Activated naive CD8-positive, alpha-beta T cell treated with anti-CD3 and anti-CD28 coated beads, Interleukin-2, amount 50 U/mL, for 24 hours (primary cell): ENCODE measurements at regions not wholly inside any gene's neighbourhood (a gene's known extent, or its start where the extent isn't known, plus 50 kb on each side); places are given as distances from the start of the nearest gene placed in this dataset.
A peak's percentile ranks its signal among the peaks of the same experiment; 100 is the strongest.

Source experiments
- ATAC-seq: fragments of 150-1000 bp; cut with Tn5 transposase; one replicate; pipeline ENCODE4 v1.10.0; 2021
- DNase-seq: peaks from one replicate; pipeline ENCODE4 v3.0.0; 2021
- H3K27ac Mint-ChIP-seq: one replicate; pipeline ENCODE4 v1.8.0; 2021; ENCODE audit warnings: mild to moderate bottlenecking, mixed read lengths
- H3K27me3 Mint-ChIP-seq: one replicate; pipeline ENCODE4 v1.8.0; 2021; ENCODE audit warnings: mixed read lengths
- H3K36me3 Mint-ChIP-seq: one replicate; pipeline ENCODE4 v1.8.0; 2021; ENCODE audit warnings: low read depth, mixed read lengths
- H3K4me1 Mint-ChIP-seq: one replicate; pipeline ENCODE4 v1.8.0; 2021; ENCODE audit warnings: mixed read lengths
- H3K4me3 Mint-ChIP-seq: one replicate; pipeline ENCODE4 v1.8.0; 2021; ENCODE audit warnings: mild to moderate bottlenecking, moderate library complexity, mixed read lengths
- H3K9me3 Mint-ChIP-seq: one replicate; pipeline ENCODE4 v1.8.0; 2021; ENCODE audit warnings: mixed read lengths

- DNase-seq (no peak), ATAC-seq (peak; percentile 83)
- H3K9me3 Mint-ChIP-seq: no peaks in the 10 kb centered on the region
- H3K4me3 Mint-ChIP-seq: peak overlapping the region; percentile 42
- peak overlapping the region; percentile 61 for H3K27ac Mint-ChIP-seq
- H3K27me3 Mint-ChIP-seq: no peaks in the 10 kb centered on the region
- H3K36me3 Mint-ChIP-seq: no peaks in the 10 kb centered on the region
- H3K4me1 Mint-ChIP-seq: peaks cover 21% of the 10 kb centered on the region
Measured at GRCh38 chr2:195486987-195487644, 169.9 kb upstream of the SLC39A10 start.

- Mint-ChIP-seq H3K36me3 (no peaks in the 10 kb centered on the region), H3K27me3 (no peaks in the 10 kb centered on the region), H3K27ac (no peak overlapping the region), H3K4me3 (no peak overlapping the region), H3K4me1 (peaks cover 21% of the 10 kb centered on the region), H3K9me3 (no peaks in the 10 kb centered on the region)
- ATAC-seq: peak; percentile 68
- no peak for DNase-seq
Measured at GRCh38 chr2:195486520-195486919, 170.5 kb upstream of the SLC39A10 start.

- ATAC-seq (no peak), DNase-seq (no peak)
- no peaks in the 10 kb centered on the region for H3K27me3 Mint-ChIP-seq
- peaks cover 24% of the 10 kb centered on the region for H3K4me1 Mint-ChIP-seq
- peaks cover 11% of the 10 kb centered on the region for H3K9me3 Mint-ChIP-seq
- no peaks in the 10 kb centered on the region for H3K36me3 Mint-ChIP-seq
- H3K27ac Mint-ChIP-seq: no peak overlapping the region
- H3K4me3 Mint-ChIP-seq: no peak overlapping the region
Measured at GRCh38 chr2:195482010-195482409, 175.0 kb upstream of the SLC39A10 start.

GRCh38 chr2:195480121-195480520 lies 176.9 kb upstream of the SLC39A10 start:
- no peak for ATAC-seq
- Mint-ChIP-seq H3K27ac (no peak overlapping the region), H3K36me3 (no peaks in the 10 kb centered on the region), H3K9me3 (peaks cover 11% of the 10 kb centered on the region), H3K4me1 (peaks cover 13% of the 10 kb centered on the region), H3K4me3 (no peak overlapping the region), H3K27me3 (no peaks in the 10 kb centered on the region)
- DNase-seq: no peak

- no peaks in the 10 kb centered on the region for H3K27me3 Mint-ChIP-seq
- DNase-seq: no peak
Measured at GRCh38 chr2:195479407-195479806, 177.6 kb upstream of the SLC39A10 start.

GRCh38 chr2:195477996-195478382 lies 179.0 kb upstream of the SLC39A10 start:
- H3K9me3 Mint-ChIP-seq: peaks cover 11% of the 10 kb centered on the region
- H3K4me1 Mint-ChIP-seq: peaks cover 16% of the 10 kb centered on the region
- H3K27ac Mint-ChIP-seq: no peak overlapping the region
- no peaks in the 10 kb centered on the region for H3K36me3 Mint-ChIP-seq
- H3K27me3 Mint-ChIP-seq: no peaks in the 10 kb centered on the region
- H3K4me3 Mint-ChIP-seq: no peak overlapping the region
- DNase-seq: no peak
- no peak for ATAC-seq

More at GRCh38 chr2:195479407-195479806, 177.6 kb upstream of the SLC39A10 start:
- Mint-ChIP-seq H3K27ac (no peak overlapping the region), H3K4me3 (no peak overlapping the region), H3K9me3 (peaks cover 11% of the 10 kb centered on the region), H3K4me1 (peaks cover 13% of the 10 kb centered on the region), H3K36me3 (no peaks in the 10 kb centered on the region)
- ATAC-seq: no peak

- peak; percentile 71 for ATAC-seq
- Mint-ChIP-seq H3K9me3 (peaks cover 11% of the 10 kb centered on the region), H3K4me1 (peaks cover 16% of the 10 kb centered on the region), H3K36me3 (no peaks in the 10 kb centered on the region), H3K4me3 (no peak overlapping the region), H3K27me3 (no peaks in the 10 kb centered on the region), H3K27ac (no peak overlapping the region)
- no peak for DNase-seq
Measured at GRCh38 chr2:195477248-195477995, 179.6 kb upstream of the SLC39A10 start.

GRCh38 chr2:195475336-195475735 lies 181.7 kb upstream of the SLC39A10 start:
- DNase-seq (no peak), ATAC-seq (no peak)
- Mint-ChIP-seq H3K36me3 (no peaks in the 10 kb centered on the region), H3K4me3 (no peak overlapping the region), H3K9me3 (peaks cover 11% of the 10 kb centered on the region), H3K27me3 (no peaks in the 10 kb centered on the region), H3K27ac (no peak overlapping the region), H3K4me1 (peaks cover 16% of the 10 kb centered on the region)

- H3K36me3 Mint-ChIP-seq: no peaks in the 10 kb centered on the region
- no peak for DNase-seq
- no peak overlapping the region for H3K27ac Mint-ChIP-seq
- no peak for ATAC-seq
- peaks cover 7% of the 10 kb centered on the region for H3K9me3 Mint-ChIP-seq
- no peak overlapping the region for H3K4me3 Mint-ChIP-seq
- H3K27me3 Mint-ChIP-seq: no peaks in the 10 kb centered on the region
- H3K4me1 Mint-ChIP-seq: peaks cover 18% of the 10 kb centered on the region
Measured at GRCh38 chr2:195473862-195474261, 183.2 kb upstream of the SLC39A10 start.

GRCh38 chr2:195472501-195473234 lies 184.4 kb upstream of the SLC39A10 start:
- no peak for ATAC-seq
- Mint-ChIP-seq H3K4me3 (no peak overlapping the region), H3K27me3 (no peaks in the 10 kb centered on the region), H3K9me3 (peaks cover 6% of the 10 kb centered on the region), H3K36me3 (no peaks in the 10 kb centered on the region), H3K4me1 (peaks cover 23% of the 10 kb centered on the region), H3K27ac (no peak overlapping the region)
- DNase-seq: no peak

GRCh38 chr2:195471807-195472206 lies 185.2 kb upstream of the SLC39A10 start:
- Mint-ChIP-seq H3K27ac (no peak overlapping the region), H3K27me3 (no peaks in the 10 kb centered on the region), H3K9me3 (peaks cover 4% of the 10 kb centered on the region), H3K4me1 (peaks cover 17% of the 10 kb centered on the region), H3K36me3 (no peaks in the 10 kb centered on the region), H3K4me3 (no peak overlapping the region)
- ATAC-seq (no peak), DNase-seq (no peak)

- Mint-ChIP-seq H3K4me3 (no peak overlapping the region), H3K36me3 (no peaks in the 10 kb centered on the region), H3K27ac (no peak overlapping the region), H3K9me3 (peaks cover 9% of the 10 kb centered on the region), H3K4me1 (peaks cover 17% of the 10 kb centered on the region), H3K27me3 (no peaks in the 10 kb centered on the region)
- ATAC-seq (no peak), DNase-seq (no peak)
Measured at GRCh38 chr2:195471163-195471562, 185.9 kb upstream of the SLC39A10 start.

- H3K4me3 Mint-ChIP-seq: no peak overlapping the region
- ATAC-seq (no peak), DNase-seq (no peak)
- peaks cover 15% of the 10 kb centered on the region for H3K9me3 Mint-ChIP-seq
- H3K27me3 Mint-ChIP-seq: no peaks in the 10 kb centered on the region
- H3K27ac Mint-ChIP-seq: no peak overlapping the region
- no peaks in the 10 kb centered on the region for H3K36me3 Mint-ChIP-seq
- peaks cover 17% of the 10 kb centered on the region for H3K4me1 Mint-ChIP-seq
Measured at GRCh38 chr2:195470622-195471021, 186.4 kb upstream of the SLC39A10 start.

- H3K27me3 Mint-ChIP-seq: no peaks in the 10 kb centered on the region
- no peak overlapping the region for H3K4me3 Mint-ChIP-seq
- H3K9me3 Mint-ChIP-seq: peaks cover 17% of the 10 kb centered on the region
- H3K27ac Mint-ChIP-seq: no peak overlapping the region
- no peaks in the 10 kb centered on the region for H3K36me3 Mint-ChIP-seq
- no peak for ATAC-seq
- H3K4me1 Mint-ChIP-seq: peaks cover 17% of the 10 kb centered on the region
- no peak for DNase-seq
Measured at GRCh38 chr2:195468771-195469170, 188.3 kb upstream of the SLC39A10 start.

GRCh38 chr2:195466427-195466826 lies 190.6 kb upstream of the SLC39A10 start:
- no peaks in the 10 kb centered on the region for H3K36me3 Mint-ChIP-seq

More at GRCh38 chr2:195466427-195466826, 190.6 kb upstream of the SLC39A10 start:
- Mint-ChIP-seq H3K9me3 (peaks cover 17% of the 10 kb centered on the region), H3K4me3 (no peak overlapping the region), H3K27ac (no peak overlapping the region), H3K27me3 (no peaks in the 10 kb centered on the region), H3K4me1 (peaks cover 15% of the 10 kb centered on the region)
- DNase-seq (no peak), ATAC-seq (no peak)
